Mesenchymal stem cell (in vitro differentiated cells and primary cell): ENCODE measurements at regions not wholly inside any gene's neighbourhood (a gene's known extent, or its start where the extent isn't known, plus 50 kb on each side); places are given as distances from the start of the nearest gene placed in this dataset.

Experiments
- DNase-seq: peaks from one replicate; pipeline ENCODE4 v3.0.0-alpha.2; 2013
- H2AFZ ChIP-seq: one replicate; pipeline ENCODE4 v1.6.1; 2013; ENCODE audit warnings: low read depth, mild to moderate bottlenecking, control low read depth, inconsistent platforms, low read length, moderate library complexity
- H2AK5ac ChIP-seq: 2 replicates; pipeline ENCODE4 v1.6.1; 2013; ENCODE audit warnings: low read length, moderate library complexity, mild to moderate bottlenecking, inconsistent platforms; ENCODE audit not compliant: severe bottlenecking
- H2BK120ac ChIP-seq: one replicate; pipeline ENCODE4 v1.6.1; 2013; ENCODE audit warnings: low read depth, mild to moderate bottlenecking, inconsistent platforms, low read length, moderate library complexity
- H2BK12ac ChIP-seq, 2 experiments: one replicate each; pipeline ENCODE4 v1.6.1; 2013; ENCODE audit warnings: inconsistent platforms in 2 of 2, low read length in 2 of 2, mild to moderate bottlenecking in 2 of 2, moderate library complexity in 2 of 2, control low read depth in 1 of 2
- H2BK15ac ChIP-seq: one replicate; pipeline ENCODE4 v1.6.1; 2013; ENCODE audit warnings: mild to moderate bottlenecking, low read depth, inconsistent platforms; ENCODE audit not compliant: poor library complexity, severe bottlenecking
- H2BK5ac ChIP-seq: 2 replicates; pipeline ENCODE4 v1.6.1; 2013; ENCODE audit warnings: low read depth, mild to moderate bottlenecking, low read length, control low read depth, inconsistent platforms; ENCODE audit not compliant: poor library complexity, severe bottlenecking
- H3K14ac ChIP-seq, 2 experiments: one replicate each; pipeline ENCODE4 v1.6.1; 2013; ENCODE audit warnings: inconsistent platforms in 2 of 2, low read length in 2 of 2, control low read depth in 1 of 2, mild to moderate bottlenecking in 1 of 2, moderate library complexity in 1 of 2
- H3K18ac ChIP-seq, 2 experiments: one replicate each; pipeline ENCODE4 v1.6.1; 2013; ENCODE audit warnings: inconsistent platforms in 2 of 2, low read length in 2 of 2, control low read depth in 1 of 2, low read depth in 1 of 2, mild to moderate bottlenecking in 1 of 2
- H3K23ac ChIP-seq, 2 experiments: one replicate each; pipeline ENCODE4 v1.6.1; 2013; ENCODE audit warnings: inconsistent platforms in 2 of 2, low read length in 2 of 2, mild to moderate bottlenecking in 2 of 2, moderate library complexity in 2 of 2, control low read depth in 1 of 2
- H3K27ac ChIP-seq: 2 replicates; pipeline ENCODE4 v1.5.1; 2013; ENCODE audit warnings: mild to moderate bottlenecking, moderate library complexity, low read length, control low read depth, inconsistent platforms; ENCODE audit not compliant: poor library complexity, severe bottlenecking
- H3K27me3 ChIP-seq, 2 experiments: 2 replicates each; pipeline versions ENCODE4 v1.6.1 to v1.7.0; 2013; ENCODE audit warnings: low read length in 2 of 2, mild to moderate bottlenecking in 2 of 2, moderate library complexity in 2 of 2, control low read depth in 1 of 2, inconsistent platforms in 1 of 2; ENCODE audit not compliant: control insufficient read depth in 1 of 2, insufficient read depth in 1 of 2
- H3K36me3 ChIP-seq, 2 experiments: 2 replicates each; pipeline versions ENCODE4 v1.6.1 to v1.7.0; 2013; ENCODE audit warnings: low read length in 2 of 2, control low read depth in 1 of 2, inconsistent platforms in 1 of 2, low read depth in 1 of 2, mild to moderate bottlenecking in 1 of 2; ENCODE audit not compliant: insufficient read depth in 2 of 2, control insufficient read depth in 1 of 2
- H3K4ac ChIP-seq, 2 experiments: one replicate each; pipeline ENCODE4 v1.6.1; 2013; ENCODE audit warnings: inconsistent platforms in 2 of 2, low read length in 2 of 2, mild to moderate bottlenecking in 2 of 2, moderate library complexity in 2 of 2, control low read depth in 1 of 2, low read depth in 1 of 2
- H3K4me1 ChIP-seq: 2 replicates; pipeline ENCODE4 v1.6.1; 2013; ENCODE audit warnings: low read depth, low read length, control low read depth; ENCODE audit not compliant: control insufficient read depth, insufficient read depth
- H3K4me2 ChIP-seq: 2 replicates; pipeline ENCODE4 v1.6.1; 2013; ENCODE audit warnings: low read length, mild to moderate bottlenecking, inconsistent platforms; ENCODE audit not compliant: poor library complexity, severe bottlenecking
- H3K4me3 ChIP-seq, 2 experiments: 2 replicates each; pipeline versions ENCODE4 v1.5.1 to v1.7.0; 2013; ENCODE audit warnings: low read length in 2 of 2, mild to moderate bottlenecking in 2 of 2, control low read depth in 1 of 2, low read depth in 1 of 2; ENCODE audit not compliant: insufficient read depth in 1 of 2
- H3K79me1 ChIP-seq: replicated peaks from 2 replicates; pipeline ENCODE4 v1.6.1; 2013; ENCODE audit warnings: mild to moderate bottlenecking, control low read depth, low read length, inconsistent platforms; ENCODE audit not compliant: poor library complexity, severe bottlenecking
- H3K9ac ChIP-seq: 2 replicates; pipeline ENCODE4 v1.7.0; 2013; ENCODE audit warnings: mild to moderate bottlenecking, low read length, moderate library complexity
- H3K9me3 ChIP-seq: 2 replicates; pipeline ENCODE4 v1.7.0; 2013; ENCODE audit warnings: mild to moderate bottlenecking, low read length; ENCODE audit not compliant: control insufficient read depth
- H4K8ac ChIP-seq: one replicate; pipeline ENCODE4 v1.6.1; 2013; ENCODE audit warnings: inconsistent platforms, mild to moderate bottlenecking, low read length, moderate library complexity
- H4K91ac ChIP-seq: one replicate; pipeline ENCODE4 v1.6.1; 2013; ENCODE audit warnings: mild to moderate bottlenecking, low read length, inconsistent platforms
- WGBS: methylation state at CpG from one replicate; pipeline ENCODE4 v1.1.7; 2013; ENCODE audit warnings: mixed read lengths; 5-methylcytosine and 5-hydroxymethylcytosine counted together

DNA sequence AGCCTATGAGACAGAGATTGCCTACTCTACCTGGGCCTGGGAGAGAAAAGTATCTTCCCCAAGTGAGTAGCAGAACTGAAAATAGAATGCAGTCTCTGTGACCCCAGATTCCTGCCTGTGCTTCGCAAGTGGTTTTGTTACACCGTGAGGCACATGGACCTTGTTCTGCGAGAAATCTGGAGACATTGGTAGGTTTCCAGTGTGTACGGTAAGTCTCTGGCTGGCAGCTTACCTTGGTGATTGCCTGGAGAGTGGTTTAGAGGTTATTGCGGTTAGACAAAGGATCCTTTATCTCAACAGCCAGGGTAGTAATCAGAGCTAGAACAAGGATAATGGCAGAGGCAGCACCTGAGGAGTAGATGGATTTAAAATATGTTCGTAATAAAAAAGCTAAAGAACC lies 606.0 kb upstream of the GCFC2 start:
- 93% methylated on average over 6 of the region's 6 CpGs for WGBS

DNA sequence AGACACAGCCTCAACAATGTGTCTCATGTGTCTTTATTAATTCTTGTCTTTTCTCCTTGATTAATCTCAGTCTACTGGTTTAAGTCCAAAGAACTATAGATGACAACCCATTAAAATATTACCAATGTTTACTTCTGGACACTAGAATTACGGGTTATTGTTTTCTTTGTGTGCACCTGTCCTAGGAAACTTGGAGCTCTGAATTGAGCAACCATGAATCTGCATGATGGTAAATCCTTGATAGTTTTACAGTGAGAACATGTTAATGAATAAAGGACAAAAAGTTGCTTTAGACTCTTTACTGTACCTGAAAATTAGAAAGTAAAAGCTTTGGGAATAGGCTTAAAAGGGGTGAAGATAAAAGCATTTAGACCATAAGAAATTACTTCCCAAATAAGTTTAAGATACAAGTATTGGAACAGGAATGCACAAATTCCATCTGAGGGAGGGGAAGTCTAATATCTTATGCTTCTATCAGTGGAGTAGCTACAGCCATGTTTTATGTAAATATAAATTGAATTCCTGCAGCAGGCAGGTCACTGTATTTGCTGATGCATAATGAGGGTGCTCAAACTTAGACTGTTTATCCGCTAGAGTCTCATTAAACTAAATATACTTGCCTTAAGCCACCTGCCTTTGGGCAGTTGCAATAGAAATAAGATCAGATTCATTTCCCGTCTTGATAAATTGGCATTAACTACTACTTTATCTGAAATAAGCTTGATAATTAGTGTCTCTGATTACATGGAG lies 603.7 kb upstream of the GCFC2 start:
- no peak overlapping the region for H4K91ac ChIP-seq
- H2BK5ac ChIP-seq, result no peak overlapping the region
- DNase-seq, result no peak
- H3K4me2 ChIP-seq, result no peak overlapping the region
- no peaks in the 10 kb centered on the region for H3K27me3 ChIP-seq
- H4K8ac ChIP-seq, result no peak overlapping the region
- no peaks in the 10 kb centered on the region for H3K36me3 ChIP-seq
- no peak overlapping the region for H3K9ac ChIP-seq
- no peak overlapping the region for H3K27ac ChIP-seq
- no peak overlapping the region for H3K14ac ChIP-seq
- H3K23ac ChIP-seq, result no peak overlapping the region
- 93% methylated on average over 1 of the region's 3 CpGs for WGBS
- no peak overlapping the region for H2BK120ac ChIP-seq
- no peak overlapping the region for H3K4me3 ChIP-seq
- no peak overlapping the region for H2AK5ac ChIP-seq
- H3K79me1 ChIP-seq, result no peaks in the 10 kb centered on the region
- no peak overlapping the region for H3K4ac ChIP-seq
- H2BK12ac ChIP-seq, result no peak overlapping the region
- no peaks in the 10 kb centered on the region for H3K4me1 ChIP-seq
- H3K9me3 ChIP-seq, result no peaks in the 10 kb centered on the region
- H2AFZ ChIP-seq, result no peak overlapping the region
- H3K18ac ChIP-seq, result no peak overlapping the region
- no peak overlapping the region for H2BK15ac ChIP-seq

More for the DNA sequence above, 606.0 kb upstream of the GCFC2 start:
- H3K18ac ChIP-seq, result no peak overlapping the region
- H2BK12ac ChIP-seq, result no peak overlapping the region
- DNase-seq, result no peak
- H3K27ac ChIP-seq, result no peak overlapping the region
- H2BK15ac ChIP-seq, result no peak overlapping the region
- H4K8ac ChIP-seq, result no peak overlapping the region
- no peak overlapping the region for H3K4ac ChIP-seq
- no peak overlapping the region for H3K4me2 ChIP-seq
- no peaks in the 10 kb centered on the region for H3K79me1 ChIP-seq
- no peaks in the 10 kb centered on the region for H3K9me3 ChIP-seq
- H2BK5ac ChIP-seq, result no peak overlapping the region
- H3K14ac ChIP-seq, result no peak overlapping the region
- no peak overlapping the region for H2AK5ac ChIP-seq
- no peak overlapping the region for H4K91ac ChIP-seq
- no peak overlapping the region for H2BK120ac ChIP-seq
- H2AFZ ChIP-seq, result no peak overlapping the region
- H3K4me1 ChIP-seq, result no peaks in the 10 kb centered on the region
- no peak overlapping the region for H3K4me3 ChIP-seq
- H3K9ac ChIP-seq, result no peak overlapping the region
- H3K23ac ChIP-seq, result no peak overlapping the region
- no peaks in the 10 kb centered on the region for H3K27me3 ChIP-seq
- H3K36me3 ChIP-seq, result no peaks in the 10 kb centered on the region

DNA sequence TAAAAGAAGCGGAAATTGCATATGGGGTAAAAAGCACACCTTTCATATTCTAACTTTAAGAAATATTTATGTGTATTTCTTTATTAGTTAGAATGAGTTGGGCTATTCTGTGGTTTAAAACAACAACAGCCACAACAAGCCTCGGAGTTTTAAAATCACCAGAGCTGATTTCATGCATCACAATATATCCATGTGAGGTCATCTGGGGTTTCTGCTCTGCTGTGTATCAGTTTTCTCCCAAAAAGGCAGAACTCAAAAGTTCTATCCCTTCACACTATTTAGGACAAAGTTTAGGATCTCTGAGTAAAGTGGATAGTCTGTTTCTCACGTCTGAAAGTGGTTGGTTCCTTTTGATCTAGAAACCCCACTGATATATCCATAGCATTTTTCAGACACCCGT lies 601.5 kb upstream of the GCFC2 start:
- no peak overlapping the region for H2BK15ac ChIP-seq
- no peak for DNase-seq
- H2BK120ac ChIP-seq, result no peak overlapping the region
- no peaks in the 10 kb centered on the region for H3K4me1 ChIP-seq
- no peak overlapping the region for H3K18ac ChIP-seq
- no peak overlapping the region for H3K23ac ChIP-seq
- no peak overlapping the region for H2AK5ac ChIP-seq
- no CpG with 5 or more reads among the region's 4 CpGs for WGBS
- H3K4me2 ChIP-seq, result no peak overlapping the region
- H3K14ac ChIP-seq, result no peak overlapping the region
- H3K4me3 ChIP-seq, result no peak overlapping the region
- H3K4ac ChIP-seq, result no peak overlapping the region
- H3K9me3 ChIP-seq, result no peaks in the 10 kb centered on the region
- H2BK5ac ChIP-seq, result no peak overlapping the region
- H3K9ac ChIP-seq, result no peak overlapping the region
- H3K27me3 ChIP-seq, result no peaks in the 10 kb centered on the region
- H3K27ac ChIP-seq, result no peak overlapping the region
- H3K79me1 ChIP-seq, result no peaks in the 10 kb centered on the region
- H3K36me3 ChIP-seq, result no peaks in the 10 kb centered on the region
- H2AFZ ChIP-seq, result no peak overlapping the region
- no peak overlapping the region for H2BK12ac ChIP-seq
- H4K8ac ChIP-seq, result no peak overlapping the region
- no peak overlapping the region for H4K91ac ChIP-seq

DNA sequence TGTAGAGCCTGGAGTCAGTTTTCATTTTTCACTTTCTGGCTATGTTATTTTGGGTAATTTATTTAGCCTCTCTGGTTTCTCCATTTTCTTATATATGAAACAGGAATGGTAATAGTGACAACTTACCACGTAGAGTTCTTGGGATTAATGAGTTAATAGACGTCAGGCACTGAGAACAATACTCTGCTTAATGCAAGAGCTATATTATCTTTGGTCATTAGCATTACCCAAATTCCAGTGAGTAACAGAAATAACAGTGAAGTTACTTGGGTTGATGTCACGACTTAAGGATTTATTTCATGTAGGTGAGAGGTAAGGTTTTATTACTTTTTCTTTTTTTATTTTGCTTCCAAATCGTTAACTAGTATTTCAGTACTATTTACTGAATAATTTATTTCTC lies 601.0 kb upstream of the GCFC2 start:
- no peak overlapping the region for H3K27ac ChIP-seq
- no peak overlapping the region for H2BK5ac ChIP-seq
- no peak overlapping the region for H4K91ac ChIP-seq
- H3K18ac ChIP-seq, result no peak overlapping the region
- H3K23ac ChIP-seq, result no peak overlapping the region
- H3K4ac ChIP-seq, result no peak overlapping the region
- no peak for DNase-seq
- no peak overlapping the region for H3K4me3 ChIP-seq
- no peaks in the 10 kb centered on the region for H3K9me3 ChIP-seq
- H2BK12ac ChIP-seq, result no peak overlapping the region
- no peak overlapping the region for H2BK15ac ChIP-seq
- H3K4me1 ChIP-seq, result no peaks in the 10 kb centered on the region
- H3K9ac ChIP-seq, result no peak overlapping the region
- H2AFZ ChIP-seq, result no peak overlapping the region
- no peaks in the 10 kb centered on the region for H3K36me3 ChIP-seq
- no peak overlapping the region for H4K8ac ChIP-seq
- WGBS, result 100% methylated on average over 1 of the region's 4 CpGs
- H3K4me2 ChIP-seq, result no peak overlapping the region
- H3K27me3 ChIP-seq, result no peaks in the 10 kb centered on the region
- no peak overlapping the region for H2AK5ac ChIP-seq
- no peak overlapping the region for H3K14ac ChIP-seq
- no peaks in the 10 kb centered on the region for H3K79me1 ChIP-seq
- H2BK120ac ChIP-seq, result no peak overlapping the region
